ENCODE measurements at regions not wholly inside any gene's neighbourhood (a gene's known extent, or its start where the extent isn't known, plus 50 kb on each side); places are given as distances from the start of the nearest gene placed in this dataset.

GRCh38 chr16:52052818-52053217 is 494.1 kb downstream of the TOX3 start:
- no peak for DNase-seq (ENCODE audit: low read depth, low spot score)

- no peak for DNase-seq (ENCODE audit: low read depth, low spot score)
These were observed 495.4 kb downstream of the TOX3 start for GRCh38 chr16:52051414-52052172.

GRCh38 chr16:52050418-52050817 is 496.5 kb downstream of the TOX3 start:
- no peak for DNase-seq (ENCODE audit: low read depth, low spot score)

- no peak for DNase-seq (ENCODE audit: low read depth, low spot score)
These were observed 511.5 kb downstream of the TOX3 start for GRCh38 chr16:52035436-52035835.

GRCh38 chr16:52034830-52035229 is 512.1 kb downstream of the TOX3 start:
- DNase-seq (ENCODE audit: low read depth, low spot score) = no peak

GRCh38 chr16:52033992-52034391 is 513.0 kb downstream of the TOX3 start:
- DNase-seq (ENCODE audit: low read depth, low spot score) = no peak

- no peak for DNase-seq (ENCODE audit: low read depth, low spot score)
These were observed 524.0 kb downstream of the TOX3 start for GRCh38 chr16:52022980-52023379.

GRCh38 chr16:52022177-52022576 is 524.8 kb downstream of the TOX3 start:
- no peak for DNase-seq (ENCODE audit: low read depth, low spot score)

- no peak for DNase-seq (ENCODE audit: low read depth, low spot score)
These were observed 530.6 kb downstream of the TOX3 start for GRCh38 chr16:52016387-52016786.

GRCh38 chr16:52005551-52005950 is 541.4 kb downstream of the TOX3 start:
- DNase-seq (ENCODE audit: low read depth, low spot score) = no peak

GRCh38 chr16:52004343-52004742 is 542.6 kb downstream of the TOX3 start:
- DNase-seq (ENCODE audit: low read depth, low spot score) = no peak

- no peak for DNase-seq (ENCODE audit: low read depth, low spot score)
These were observed 544.9 kb downstream of the TOX3 start for GRCh38 chr16:52002026-52002425.

GRCh38 chr16:51996516-51996915 is 550.4 kb downstream of the TOX3 start:
- no peak for DNase-seq (ENCODE audit: low read depth, low spot score)

GRCh38 chr16:51994597-51994996 is 552.3 kb downstream of the TOX3 start:
- no peak for DNase-seq (ENCODE audit: low read depth, low spot score)

- DNase-seq (ENCODE audit: low read depth, low spot score) = no peak
These were observed 557.2 kb downstream of the TOX3 start for GRCh38 chr16:51989637-51990230.

GRCh38 chr16:51988977-51989376 is 558.0 kb downstream of the TOX3 start:
- no peak for DNase-seq (ENCODE audit: low read depth, low spot score)

- DNase-seq (ENCODE audit: low read depth, low spot score) = no peak
These were observed 559.4 kb downstream of the TOX3 start for GRCh38 chr16:51987519-51987918.

- no peak for DNase-seq (ENCODE audit: low read depth, low spot score)
These were observed 560.2 kb downstream of the TOX3 start for GRCh38 chr16:51986717-51987116.

- no peak for DNase-seq (ENCODE audit: low read depth, low spot score)
These were observed 560.6 kb downstream of the TOX3 start for GRCh38 chr16:51986301-51986700.

- no peak for DNase-seq (ENCODE audit: low read depth, low spot score)
These were observed 561.8 kb downstream of the TOX3 start for GRCh38 chr16:51985126-51985525.

GRCh38 chr16:51984395-51984794 is 562.5 kb downstream of the TOX3 start:
- no peak for DNase-seq (ENCODE audit: low read depth, low spot score)

GRCh38 chr16:51982715-51983680 is 563.9 kb downstream of the TOX3 start:
- peak; percentile 20 for DNase-seq (ENCODE audit: low read depth, low spot score)
